Activated gamma-delta T cell treated with Interleukin-2 at 50 U/mL for 16 hours (primary cell): ENCODE measurements at regions not wholly inside any gene's neighbourhood (a gene's known extent, or its start where the extent isn't known, plus 50 kb on each side); places are given as distances from the start of the nearest gene placed in this dataset.

Experiments
- DNase-seq: peaks from one replicate; pipeline ENCODE4 v3.0.0-alpha.2; 2020

DNA sequence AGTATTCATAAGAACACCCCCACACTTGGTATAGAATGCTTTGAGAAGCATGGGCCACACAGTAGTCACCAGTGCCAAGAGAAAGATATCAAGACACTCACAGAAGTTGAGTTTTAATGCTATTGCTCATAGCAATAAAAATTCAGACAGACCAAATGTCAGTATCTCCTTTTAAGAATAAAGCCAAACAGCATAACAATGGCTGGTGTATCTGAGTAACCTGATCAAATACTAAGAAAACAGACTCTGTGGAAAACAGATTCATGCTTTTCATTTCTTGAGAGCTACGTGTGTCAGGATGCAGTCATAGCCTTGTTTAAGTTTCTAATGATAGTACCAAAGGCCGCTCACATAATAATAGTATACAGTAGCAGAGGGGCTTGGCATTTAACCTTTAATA lies 778.5 kb downstream of the MECOM start:
- no peak for DNase-seq

DNA sequence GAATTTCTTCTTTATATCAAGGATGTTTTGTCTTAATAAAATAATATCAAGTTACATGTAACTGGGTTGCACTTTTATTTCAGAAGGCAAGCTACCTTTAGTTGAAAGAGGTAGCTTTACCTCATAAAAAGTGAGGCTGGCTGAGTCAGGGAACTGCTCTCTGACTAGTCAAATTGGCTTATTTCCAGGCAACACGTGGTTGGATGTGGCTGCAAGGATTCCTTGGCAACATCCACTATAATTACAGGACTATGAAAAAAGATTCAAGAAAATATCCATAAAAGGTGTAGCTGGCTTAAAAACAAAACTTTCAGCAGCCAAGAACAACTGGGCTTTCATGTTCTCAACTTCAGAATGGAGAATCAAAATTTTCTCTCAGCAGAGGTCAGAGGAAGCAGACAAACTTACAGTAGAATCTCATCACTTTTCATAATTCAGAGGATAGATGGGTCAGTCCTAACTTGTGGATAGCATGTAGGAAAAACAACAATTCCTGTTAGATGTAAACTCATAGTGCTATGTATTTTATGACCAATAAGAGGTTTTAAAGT lies 779.1 kb downstream of the MECOM start:
- no peak for DNase-seq

- DNase-seq = no peak
These were observed 780.4 kb downstream of the MECOM start for GRCh38 chr3:168883145-168883544.

DNA sequence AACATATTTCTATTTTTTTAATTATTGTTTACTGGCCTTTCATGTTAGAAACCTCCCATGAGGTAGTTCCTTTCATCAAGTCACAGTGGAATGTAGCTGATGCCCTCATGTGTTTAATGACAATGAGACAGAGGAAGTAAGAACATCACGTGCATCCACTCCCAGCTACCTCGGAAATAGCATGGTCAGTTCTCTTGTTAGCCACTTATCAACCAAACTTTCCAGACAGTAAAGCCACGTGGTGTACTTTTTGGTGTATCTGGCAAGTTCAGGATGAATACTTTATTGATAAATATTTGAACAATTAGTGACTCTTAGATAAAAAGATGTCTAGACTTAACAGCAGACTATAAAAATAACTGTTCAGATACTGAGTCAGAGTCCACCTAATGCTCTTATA lies 781.7 kb downstream of the MECOM start:
- DNase-seq = no peak

- no peak for DNase-seq
These were observed 782.9 kb upstream of the GOLIM4 start for GRCh38 chr3:168878655-168879054.

DNA sequence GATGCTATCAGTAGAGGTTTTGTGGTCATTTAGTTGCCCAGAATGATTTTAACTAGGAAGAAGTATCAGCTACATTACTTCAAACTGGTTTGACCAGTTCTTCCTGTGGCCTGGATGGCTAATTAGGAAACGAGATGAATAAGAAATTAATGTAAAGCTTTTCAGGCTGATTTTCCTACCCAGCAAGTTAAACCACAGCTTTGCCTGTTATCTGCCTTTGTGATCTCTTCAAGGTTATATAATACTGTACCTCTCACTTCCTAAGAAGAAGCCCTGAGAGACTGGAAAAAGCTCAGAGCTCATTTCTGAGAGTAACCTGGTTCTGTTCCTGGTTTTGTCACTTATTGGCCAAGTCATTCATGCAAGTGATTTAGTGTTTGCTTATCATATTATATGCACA lies 782.2 kb upstream of the GOLIM4 start:
- DNase-seq = no peak

GRCh38 chr3:168876346-168877035 lies 780.8 kb upstream of the GOLIM4 start:
- DNase-seq = no peak

DNA sequence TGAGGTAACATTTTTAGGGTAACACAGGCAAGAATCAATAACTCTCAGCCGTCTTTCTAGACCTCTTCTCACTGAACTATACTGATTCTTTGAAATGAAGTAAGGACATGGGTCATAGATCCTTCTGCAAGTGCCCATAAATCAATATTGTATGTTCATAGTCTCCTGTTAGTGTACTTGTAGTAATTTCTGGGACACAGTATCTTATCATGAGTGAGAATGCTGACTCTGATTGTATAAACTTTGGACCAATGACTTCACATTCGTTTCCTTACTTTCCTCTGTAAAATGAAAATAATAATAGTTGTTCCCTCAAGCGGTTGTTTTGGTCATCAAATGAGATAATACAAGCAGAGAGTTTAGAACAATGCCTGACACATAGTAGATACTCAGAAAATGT lies 777.1 kb upstream of the GOLIM4 start:
- DNase-seq = no peak

GRCh38 chr3:168870892-168871291 lies 775.2 kb upstream of the GOLIM4 start:
- DNase-seq = no peak

GRCh38 chr3:168865022-168865551 lies 769.4 kb upstream of the GOLIM4 start:
- no peak for DNase-seq

DNA sequence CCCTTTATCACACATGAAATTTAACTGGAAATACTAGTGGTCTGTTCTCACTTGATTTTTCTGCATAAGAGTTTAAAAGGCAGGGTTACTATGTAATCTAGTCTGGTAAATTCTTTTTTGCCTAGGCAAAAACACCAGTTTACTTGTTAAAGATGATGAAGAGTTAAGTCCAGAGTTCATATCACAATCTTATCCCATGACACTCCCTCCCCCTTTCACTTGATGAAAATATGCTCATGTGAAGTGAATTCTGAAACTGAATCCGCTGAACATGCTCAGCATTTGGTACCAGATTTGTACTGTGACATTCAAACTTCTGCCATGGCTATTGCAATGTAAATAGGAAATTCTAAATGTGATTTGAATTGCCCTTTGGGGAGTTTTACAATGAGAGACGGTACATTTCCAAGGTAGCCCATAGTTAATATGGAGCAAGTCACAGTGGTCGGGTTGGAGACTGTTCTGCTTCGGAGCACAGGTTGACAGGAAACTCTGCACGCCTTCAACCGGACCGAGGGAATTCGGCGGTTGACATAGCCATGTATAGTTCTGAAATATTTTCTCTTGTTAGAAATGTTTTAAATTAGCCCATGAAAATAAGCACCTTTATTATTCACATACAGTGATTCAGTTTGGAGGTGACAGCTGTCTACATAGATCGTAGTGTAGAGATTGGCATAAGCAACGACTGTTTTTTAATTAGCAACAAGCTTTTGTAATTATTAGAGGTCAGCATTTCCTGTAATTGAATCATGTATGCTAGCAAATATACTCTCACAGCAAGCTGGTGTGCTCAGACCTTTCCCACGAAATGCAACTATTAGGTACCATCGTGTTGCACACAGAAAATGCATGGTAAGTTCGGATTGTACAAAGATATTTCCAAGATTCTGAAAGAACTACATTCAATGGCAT lies 768.6 kb upstream of the GOLIM4 start:
- DNase-seq = no peak

GRCh38 chr3:168863561-168863960 lies 767.8 kb upstream of the GOLIM4 start:
- DNase-seq = no peak

- DNase-seq = no peak
These were observed 766.7 kb upstream of the GOLIM4 start for GRCh38 chr3:168862466-168862865.

GRCh38 chr3:168860592-168860991 lies 764.9 kb upstream of the GOLIM4 start:
- no peak for DNase-seq

DNA sequence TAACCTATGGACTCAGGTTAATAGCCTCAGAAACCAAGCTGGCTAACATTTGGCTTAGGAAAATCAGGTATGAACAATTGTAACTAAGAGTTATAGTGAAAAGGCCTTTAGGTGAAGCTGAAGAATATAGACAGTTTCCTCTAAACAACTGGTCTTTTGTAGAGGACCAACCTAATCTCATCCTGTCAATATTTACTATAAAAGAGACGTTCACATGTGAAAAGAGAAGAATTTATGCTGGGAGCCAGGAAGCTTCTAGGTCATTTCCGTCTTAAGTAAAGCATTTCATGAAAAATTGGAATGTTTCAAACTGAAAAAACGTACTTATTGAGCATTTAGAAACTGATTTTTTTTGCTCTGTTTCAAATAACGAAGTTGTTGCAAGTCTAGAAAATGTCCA lies 764.3 kb upstream of the GOLIM4 start:
- DNase-seq = no peak

DNA sequence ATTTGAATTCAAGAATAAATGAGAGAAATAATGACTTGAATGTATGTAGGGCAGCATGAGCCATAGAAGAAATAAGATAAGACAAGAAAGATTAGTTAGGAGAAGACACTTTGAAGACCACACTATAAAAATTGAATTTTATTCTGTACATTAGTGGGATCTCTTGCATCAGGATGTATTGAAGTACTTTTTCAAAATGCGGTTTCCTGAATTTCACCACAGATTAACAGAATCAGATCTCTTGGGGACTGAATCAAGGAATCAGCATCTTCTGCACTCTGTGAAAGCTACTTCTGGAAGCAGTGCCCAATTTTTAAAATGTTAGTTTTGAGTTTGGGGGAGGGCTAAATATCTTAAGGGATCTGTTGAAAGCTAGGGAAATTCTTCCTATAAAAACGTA lies 763.9 kb upstream of the GOLIM4 start:
- no peak for DNase-seq

- no peak for DNase-seq
These were observed 763.4 kb upstream of the GOLIM4 start for GRCh38 chr3:168859143-168859542.

DNA sequence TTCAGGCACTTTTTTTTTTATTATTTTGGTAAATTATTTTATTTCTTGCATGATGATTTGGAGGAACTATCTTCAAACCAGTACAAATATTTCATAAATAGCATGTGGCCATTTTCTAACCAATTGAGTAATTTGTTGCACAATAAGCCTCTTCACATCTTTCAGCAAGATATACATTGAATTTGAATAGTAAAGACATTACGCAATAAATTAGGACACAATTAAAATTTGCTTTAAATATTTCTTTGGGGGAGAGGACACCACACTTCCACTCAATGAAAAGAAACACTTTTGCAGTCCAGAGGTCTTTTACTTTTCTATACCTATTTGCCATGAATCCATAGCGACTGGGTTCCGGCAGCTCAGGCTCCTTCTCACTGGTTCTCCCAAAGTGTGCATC lies 762.6 kb upstream of the GOLIM4 start:
- DNase-seq = no peak

GRCh38 chr3:168850109-168850508 lies 754.4 kb upstream of the GOLIM4 start:
- no peak for DNase-seq

- DNase-seq = no peak
These were observed 751.7 kb upstream of the GOLIM4 start for GRCh38 chr3:168847291-168847883.

DNA sequence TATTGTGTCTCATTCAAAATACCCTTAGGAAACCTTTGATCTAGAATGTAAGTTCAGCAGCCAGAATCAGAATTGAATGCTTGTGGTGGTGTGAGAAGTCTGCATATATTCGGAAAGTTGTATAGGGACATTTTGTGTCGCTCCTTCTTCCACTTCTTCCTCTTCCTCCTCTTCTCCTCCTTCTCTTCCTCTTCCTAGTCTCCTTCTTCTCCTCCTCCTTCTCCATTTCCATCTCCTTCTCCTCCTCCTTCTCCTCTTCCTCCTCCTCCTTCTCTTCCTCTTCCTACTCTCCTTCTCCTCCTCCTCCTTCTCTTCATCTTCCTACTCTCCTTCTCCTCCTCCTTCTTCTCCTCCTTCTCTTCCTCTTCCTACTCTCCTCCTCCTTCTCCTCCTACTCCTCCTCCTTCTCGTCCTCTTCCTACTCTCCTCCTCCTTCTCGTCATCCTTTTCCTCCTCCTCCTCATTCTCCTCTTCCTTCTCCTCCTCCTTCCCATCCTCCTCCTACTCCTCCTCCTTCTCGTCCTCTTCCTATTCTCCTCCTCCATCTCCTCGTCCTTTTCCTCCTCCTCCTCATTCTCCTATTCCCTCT lies 749.3 kb upstream of the GOLIM4 start:
- DNase-seq = no peak

- no peak for DNase-seq
These were observed 748.7 kb upstream of the GOLIM4 start for GRCh38 chr3:168844472-168844871.

- DNase-seq = no peak
These were observed 747.8 kb upstream of the GOLIM4 start for GRCh38 chr3:168843481-168843880.
